GM12878 (cell line): ENCODE measurements at regions not wholly inside any gene's neighbourhood (a gene's known extent, or its start where the extent isn't known, plus 50 kb on each side); places are given as distances from the start of the nearest gene placed in this dataset.

Experiments used
- CTCF ChIP-seq, 3 experiments: IDR thresholded peaks in 2 of 3; conservative IDR thresholded peaks in 1 of 3; 2 replicates each; pipeline ENCODE4 v1.5.1; 2011; ENCODE audit warnings: low read depth in 3 of 3, low read length in 3 of 3, mild to moderate bottlenecking in 3 of 3, control low read depth in 2 of 3, moderate library complexity in 2 of 3, inconsistent platforms in 1 of 3, mixed read lengths in 1 of 3; ENCODE audit not compliant: control insufficient read depth in 2 of 3, insufficient read depth in 1 of 3; ENCODE audit errors: extremely low read depth in 1 of 3
- FOXK2 ChIP-seq: fragments of 450-650 bp; IDR thresholded peaks from 2 replicates; pipeline ENCODE4 v1.6.1; 2017; ENCODE audit warnings: mild to moderate bottlenecking, moderate library complexity
- NR2C1 ChIP-seq: fragments of 450-650 bp; IDR thresholded peaks from 2 replicates; pipeline ENCODE4 v1.6.1; 2017; ENCODE audit warnings: antibody characterized with exemption, mild to moderate bottlenecking, moderate library complexity
- POLR2A ChIP-seq: IDR thresholded peaks from 2 replicates; pipeline ENCODE4 v1.6.1; 2011; ENCODE audit warnings: low read depth, mild to moderate bottlenecking, low read length
- SMAD1 ChIP-seq: fragments of 450-650 bp; IDR thresholded peaks from 2 replicates; pipeline ENCODE4 v1.6.1; 2018; ENCODE audit warnings: mild to moderate bottlenecking, low read depth; ENCODE audit not compliant: partially characterized antibody
- TAF1 ChIP-seq: IDR thresholded peaks from 2 replicates; pipeline ENCODE4 v1.6.1; 2011; ENCODE audit warnings: mild to moderate bottlenecking, low read depth, low read length, borderline replicate concordance
- ZNF207 ChIP-seq: fragments of 450-650 bp; IDR thresholded peaks from 2 replicates; pipeline ENCODE4 v1.6.1; 2014; ENCODE audit warnings: antibody characterized with exemption, mild to moderate bottlenecking, borderline replicate concordance

GRCh38 chr2:64844087-64844486 is 145.1 kb upstream of the SLC1A4 start:
- TF ChIP-seq CTCF (IDR thresholded peaks at IDR 0.05 in 2 of 3, conservative IDR thresholded peaks at IDR 0.05 in 1 of 3; ENCODE audit: control insufficient read depth in 2 of 3, extremely low read depth in 1 of 3, insufficient read depth in 1 of 3, low read depth in 3 of 3, low read length in 3 of 3) (no peak), NR2C1 (no peak), POLR2A (no peak), SMAD1 (no peak), FOXK2 (no peak), TAF1 (no peak), ZNF207 (no peak)
